Nephron progenitor cell (in vitro differentiated cells): ENCODE measurements at regions not wholly inside any gene's neighbourhood (a gene's known extent, or its start where the extent isn't known, plus 50 kb on each side); places are given as distances from the start of the nearest gene placed in this dataset.

Experiments
- DNase-seq: peaks from one replicate; pipeline ENCODE4 v3.0.0; 2021
- H3K27ac Mint-ChIP-seq: 2 replicates; pipeline ENCODE4 v1.8.0; 2021; ENCODE audit warnings: mild to moderate bottlenecking, moderate library complexity, mixed read lengths
- H3K27me3 Mint-ChIP-seq: 2 replicates; pipeline ENCODE4 v1.8.0; 2021; ENCODE audit warnings: mild to moderate bottlenecking, low read depth, mixed read lengths; ENCODE audit not compliant: poor library complexity
- H3K36me3 Mint-ChIP-seq: 2 replicates; pipeline ENCODE4 v1.8.0; 2021; ENCODE audit warnings: low read depth, mixed read lengths
- H3K4me1 Mint-ChIP-seq: 2 replicates; pipeline ENCODE4 v1.8.0; 2021; ENCODE audit warnings: mixed read lengths
- H3K4me3 Mint-ChIP-seq: 2 replicates; pipeline ENCODE4 v1.8.0; 2021; ENCODE audit warnings: mild to moderate bottlenecking, moderate library complexity, mixed read lengths
- H3K9me3 Mint-ChIP-seq: 2 replicates; pipeline ENCODE4 v1.8.0; 2021; ENCODE audit warnings: mild to moderate bottlenecking, moderate library complexity, mixed read lengths
- TF ChIP-seq, protein P1 (sequence below): fragments of 200-600 bp; sonication (generic); IDR thresholded peaks from 2 replicates; pipeline ENCODE4 v1.5.0; 2021; ENCODE audit warnings: antibody characterized with exemption

- no peak for DNase-seq
- Mint-ChIP-seq H3K4me3 (no peak overlapping the region), H3K4me1 (no peaks in the 10 kb centered on the region), H3K27me3 (peaks cover 9% of the 10 kb centered on the region), H3K36me3 (no peaks in the 10 kb centered on the region), H3K27ac (no peak overlapping the region), H3K9me3 (peaks cover 8% of the 10 kb centered on the region)
- TF ChIP-seq, protein P1, sequence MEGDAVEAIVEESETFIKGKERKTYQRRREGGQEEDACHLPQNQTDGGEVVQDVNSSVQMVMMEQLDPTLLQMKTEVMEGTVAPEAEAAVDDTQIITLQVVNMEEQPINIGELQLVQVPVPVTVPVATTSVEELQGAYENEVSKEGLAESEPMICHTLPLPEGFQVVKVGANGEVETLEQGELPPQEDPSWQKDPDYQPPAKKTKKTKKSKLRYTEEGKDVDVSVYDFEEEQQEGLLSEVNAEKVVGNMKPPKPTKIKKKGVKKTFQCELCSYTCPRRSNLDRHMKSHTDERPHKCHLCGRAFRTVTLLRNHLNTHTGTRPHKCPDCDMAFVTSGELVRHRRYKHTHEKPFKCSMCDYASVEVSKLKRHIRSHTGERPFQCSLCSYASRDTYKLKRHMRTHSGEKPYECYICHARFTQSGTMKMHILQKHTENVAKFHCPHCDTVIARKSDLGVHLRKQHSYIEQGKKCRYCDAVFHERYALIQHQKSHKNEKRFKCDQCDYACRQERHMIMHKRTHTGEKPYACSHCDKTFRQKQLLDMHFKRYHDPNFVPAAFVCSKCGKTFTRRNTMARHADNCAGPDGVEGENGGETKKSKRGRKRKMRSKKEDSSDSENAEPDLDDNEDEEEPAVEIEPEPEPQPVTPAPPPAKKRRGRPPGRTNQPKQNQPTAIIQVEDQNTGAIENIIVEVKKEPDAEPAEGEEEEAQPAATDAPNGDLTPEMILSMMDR, result no peak
These were observed 175.8 kb downstream of the CBLN2 start for GRCh38 chr18:72368308-72368707.

DNA sequence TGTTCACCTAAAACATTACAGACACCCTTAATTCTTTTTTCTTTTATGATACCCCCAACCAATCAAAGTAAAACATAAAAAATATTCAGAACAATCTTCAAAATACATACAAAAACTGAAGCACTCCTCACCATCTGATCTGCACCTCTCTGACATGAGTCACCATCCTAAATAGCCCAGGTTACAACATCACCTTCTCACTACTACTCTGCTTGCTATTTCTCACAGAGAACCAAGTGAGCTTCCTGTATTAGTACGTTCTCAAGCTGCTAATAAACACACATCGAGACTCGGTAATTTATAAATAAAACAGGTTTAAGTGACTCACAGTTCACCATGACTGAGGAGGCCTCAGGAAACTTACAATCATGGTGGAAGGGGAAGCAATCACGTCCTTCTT, 183.5 kb downstream of the CBLN2 start:
- H3K36me3 Mint-ChIP-seq, result no peaks in the 10 kb centered on the region
- H3K4me1 Mint-ChIP-seq, result no peaks in the 10 kb centered on the region
- H3K27ac Mint-ChIP-seq, result no peak overlapping the region
- DNase-seq, result no peak
- TF ChIP-seq, protein P1, result no peak
- no peak overlapping the region for H3K4me3 Mint-ChIP-seq
- no peaks in the 10 kb centered on the region for H3K9me3 Mint-ChIP-seq
- peaks cover 7% of the 10 kb centered on the region for H3K27me3 Mint-ChIP-seq

DNA sequence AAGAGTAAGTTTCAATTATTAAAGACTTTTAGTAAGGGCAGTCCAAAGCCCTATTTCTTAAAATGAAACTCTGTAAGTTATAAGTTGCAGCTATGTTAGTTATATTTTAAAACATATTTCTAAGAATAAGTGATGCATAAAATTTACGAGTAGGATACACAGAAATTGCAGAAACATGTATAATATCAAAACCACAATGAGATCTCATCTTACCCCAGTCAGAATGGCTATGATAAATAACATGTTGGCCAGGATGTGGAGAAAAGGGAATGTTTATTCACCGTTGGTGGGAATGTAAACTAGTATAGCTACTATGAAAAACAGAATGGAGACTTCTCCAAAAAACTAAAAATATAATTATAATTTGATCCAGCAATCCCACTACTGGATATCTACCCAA, 201.2 kb downstream of the CBLN2 start:
- DNase-seq, result no peak
- Mint-ChIP-seq H3K4me3 (no peak overlapping the region), H3K4me1 (no peaks in the 10 kb centered on the region), H3K9me3 (no peaks in the 10 kb centered on the region), H3K27me3 (no peaks in the 10 kb centered on the region), H3K36me3 (no peaks in the 10 kb centered on the region), H3K27ac (no peak overlapping the region)
- TF ChIP-seq, protein P1, result no peak

DNA sequence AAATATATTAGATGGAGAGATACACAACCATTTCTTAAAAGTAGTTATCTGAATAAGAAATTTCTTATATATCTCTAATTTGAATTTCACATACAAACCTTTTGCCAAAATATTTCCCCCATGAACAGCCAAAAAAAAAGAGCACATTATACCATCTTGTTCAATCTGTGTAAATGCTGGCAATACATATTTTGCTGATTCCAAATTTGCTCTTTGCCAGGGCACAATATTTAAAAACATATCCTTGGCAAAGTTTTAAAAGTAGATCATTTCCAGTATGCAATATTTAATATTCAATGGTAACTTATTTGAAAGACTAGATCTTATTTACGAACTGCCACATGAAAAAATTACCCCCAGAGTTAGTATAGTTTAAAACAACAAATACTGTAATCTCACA, 204.2 kb downstream of the CBLN2 start:
- Mint-ChIP-seq H3K4me3 (no peak overlapping the region), H3K27me3 (peaks cover 1% of the 10 kb centered on the region), H3K9me3 (no peaks in the 10 kb centered on the region), H3K4me1 (no peaks in the 10 kb centered on the region), H3K36me3 (no peaks in the 10 kb centered on the region), H3K27ac (no peak overlapping the region)
- TF ChIP-seq, protein P1, result no peak
- DNase-seq, result no peak

GRCh38 chr18:72336786-72337185, 207.4 kb downstream of the CBLN2 start:
- H3K4me3 Mint-ChIP-seq, result no peak overlapping the region
- H3K27me3 Mint-ChIP-seq, result peaks cover 10% of the 10 kb centered on the region
- TF ChIP-seq, protein P1, result no peak
- DNase-seq, result no peak
- no peaks in the 10 kb centered on the region for H3K9me3 Mint-ChIP-seq
- H3K27ac Mint-ChIP-seq, result no peak overlapping the region
- no peaks in the 10 kb centered on the region for H3K4me1 Mint-ChIP-seq
- H3K36me3 Mint-ChIP-seq, result no peaks in the 10 kb centered on the region

DNA sequence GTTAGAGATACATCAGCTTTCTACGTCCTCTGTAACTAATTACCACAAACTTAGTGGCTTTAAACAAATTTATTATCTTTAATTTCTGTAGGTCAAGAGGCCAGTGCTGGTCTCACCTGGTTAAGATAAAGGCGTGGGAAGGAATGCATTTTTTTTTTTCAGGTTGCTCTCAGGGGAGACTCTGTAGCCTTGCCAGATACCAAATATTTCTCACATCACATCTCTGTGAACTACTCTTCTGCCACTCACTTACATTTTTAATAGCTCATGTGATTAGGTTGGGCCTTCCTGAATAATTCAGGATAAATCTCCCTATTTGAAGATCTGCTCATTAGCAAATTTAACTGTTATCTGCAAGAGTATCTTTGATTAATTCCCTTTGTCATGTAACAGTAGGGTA, 214.6 kb downstream of the CBLN2 start:
- H3K27ac Mint-ChIP-seq, result no peak overlapping the region
- H3K27me3 Mint-ChIP-seq, result peaks cover 5% of the 10 kb centered on the region
- TF ChIP-seq, protein P1, result no peak
- H3K36me3 Mint-ChIP-seq, result no peaks in the 10 kb centered on the region
- H3K4me3 Mint-ChIP-seq, result no peak overlapping the region
- H3K4me1 Mint-ChIP-seq, result no peaks in the 10 kb centered on the region
- no peaks in the 10 kb centered on the region for H3K9me3 Mint-ChIP-seq
- no peak for DNase-seq
